Frontal cortex (tissue), 3 donors: ENCODE measurements at regions not wholly inside any gene's neighbourhood (a gene's known extent, or its start where the extent isn't known, plus 50 kb on each side); places are given as distances from the start of the nearest gene placed in this dataset.
"Not testable (repeated sequence)": the region's sequence is repeated elsewhere in the genome, so short reads cannot be mapped to it uniquely, and the experiment has no call there.

Experiments
- DNase-seq, 2 donors: peaks; one replicate each; pipeline ENCODE4 v3.0.0; 2012; ENCODE audit warnings: low spot score in 2 of 2
- FAIRE-seq: peaks from 2 replicates; lab custom pipeline; 2012; peaks lifted over from hg19 to GRCh38; lab: Jason Lieb, UNC
- donor health status: control.
- donor health status: control.
- donor health status: control.

DNA sequence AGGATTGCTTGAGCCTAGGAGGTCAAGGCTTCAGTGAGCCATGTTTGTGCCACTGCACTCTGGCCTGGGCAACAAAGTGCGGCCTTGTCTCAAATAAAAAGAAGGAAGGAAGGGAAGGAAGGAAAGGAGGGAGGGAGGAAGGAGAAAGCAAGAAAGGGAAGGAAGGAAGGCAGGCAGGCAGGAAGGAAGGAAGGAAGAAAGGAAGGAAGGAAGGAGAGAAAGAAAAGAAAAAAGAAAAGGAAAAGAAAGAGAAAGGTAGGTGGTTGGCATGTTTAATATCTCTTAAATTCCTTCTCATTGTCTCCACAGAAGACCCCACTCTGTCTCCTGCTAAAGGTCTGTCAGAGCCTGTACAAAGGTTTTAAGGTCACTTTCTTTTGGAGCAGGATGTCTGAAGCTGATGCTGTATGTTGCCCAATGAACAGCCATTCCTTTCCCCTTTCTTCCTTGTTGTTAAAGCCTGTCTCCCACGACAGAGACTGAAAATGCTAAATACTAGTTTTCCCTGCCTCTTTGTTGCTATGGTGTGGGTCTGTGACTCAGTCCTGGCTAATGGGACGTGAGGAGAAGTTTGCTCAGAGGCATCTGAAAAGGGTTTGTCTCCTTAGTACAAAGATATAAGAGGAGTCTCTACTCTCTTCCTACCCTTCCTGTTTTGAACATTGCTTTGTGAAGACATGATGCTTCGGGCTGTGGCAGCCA, 213.3 kb downstream of the PCSK1 start:
- FAIRE-seq: no peak
- no peak for DNase-seq

- DNase-seq (no peak), FAIRE-seq (no peak)
These were observed 214.4 kb downstream of the PCSK1 start for GRCh38 chr5:96218653-96219052.

DNA sequence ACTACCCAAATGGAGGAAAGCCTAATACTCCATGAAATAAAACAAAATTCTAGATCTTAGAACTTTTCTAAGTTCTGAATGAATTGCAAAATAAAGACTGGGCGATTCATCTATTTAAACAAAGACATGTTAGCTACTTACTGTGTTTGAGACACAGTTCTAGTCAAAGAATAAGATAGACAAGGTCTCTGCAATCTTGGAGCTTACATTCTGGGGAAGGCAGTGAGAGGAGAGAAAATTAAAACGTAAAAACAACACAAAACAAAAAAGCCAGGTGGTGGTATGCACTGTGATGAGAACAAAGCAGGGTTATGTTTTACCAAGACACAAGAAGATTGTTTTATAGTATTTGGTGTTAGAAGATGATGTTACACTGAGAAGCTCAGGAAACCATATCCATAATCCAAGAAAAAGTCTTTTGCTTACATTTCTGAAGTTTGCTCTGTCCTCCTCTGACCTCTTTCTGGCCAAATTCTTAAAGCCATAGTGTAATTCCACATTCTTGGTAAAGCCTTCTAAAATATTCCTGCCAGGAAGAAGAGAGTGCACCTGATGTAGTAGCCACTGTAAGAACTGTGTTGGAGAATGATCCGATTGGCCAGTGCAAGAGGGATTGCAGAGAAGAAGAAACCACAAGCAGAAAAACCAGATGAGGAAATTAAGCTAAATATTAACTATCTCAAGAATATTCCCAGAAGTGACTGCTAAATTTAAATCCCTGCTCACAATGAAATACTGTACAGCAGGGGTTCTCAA, 218.4 kb downstream of the PCSK1 start:
- DNase-seq: no peak
- FAIRE-seq: no peak

GRCh38 chr5:96209829-96210228, 223.2 kb downstream of the PCSK1 start:
- DNase-seq (no peak), FAIRE-seq (no peak)

GRCh38 chr5:96207420-96207819, 225.6 kb downstream of the PCSK1 start:
- FAIRE-seq (no peak), DNase-seq (no peak)

GRCh38 chr5:96203761-96204160, 229.3 kb downstream of the PCSK1 start:
- FAIRE-seq (no peak), DNase-seq (no peak)

- DNase-seq (no peak), FAIRE-seq (no peak)
These were observed 231.5 kb downstream of the PCSK1 start for GRCh38 chr5:96201503-96201902.

DNA sequence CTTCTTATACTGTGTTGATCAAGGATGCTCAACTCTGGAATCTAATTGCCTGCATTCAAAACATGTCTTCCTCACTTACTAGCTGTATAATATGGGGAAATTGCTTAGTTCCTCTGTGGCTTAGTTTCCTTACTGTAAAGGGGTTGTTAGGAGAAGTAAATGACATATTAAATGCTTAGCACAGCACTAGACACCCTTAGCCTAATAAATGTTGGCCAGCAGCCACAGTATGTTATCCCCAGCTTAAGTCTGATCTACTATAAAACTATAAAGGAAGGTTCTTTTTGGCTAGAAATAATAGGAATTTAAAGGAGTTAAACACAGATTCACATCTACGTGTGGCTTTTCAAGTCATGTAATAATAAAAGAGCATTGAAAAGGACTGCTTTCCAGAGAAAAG, 232.4 kb downstream of the PCSK1 start:
- FAIRE-seq: no peak

DNA sequence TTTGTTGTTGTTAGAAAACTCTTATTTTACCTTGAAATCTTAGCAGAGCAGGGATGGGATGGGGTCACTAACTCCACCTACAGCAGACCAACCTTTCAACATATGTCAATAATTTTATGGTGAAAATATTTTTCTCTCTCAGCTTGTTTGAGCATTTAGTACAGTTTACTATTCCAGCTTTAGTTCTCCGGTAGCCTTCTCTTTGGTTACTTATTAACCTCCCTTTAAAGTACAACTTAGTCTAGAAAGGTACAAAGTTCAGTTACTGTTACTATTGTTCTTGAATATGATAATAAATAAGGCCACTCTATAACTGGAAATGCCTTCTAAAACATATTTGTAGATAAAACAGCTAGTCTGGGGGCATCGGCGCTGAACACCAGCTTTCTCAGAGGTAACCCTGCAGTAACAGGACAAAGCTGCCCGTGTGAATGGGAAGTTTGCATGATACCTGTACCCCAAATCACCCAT, 233.3 kb downstream of the PCSK1 start:
- no peak for DNase-seq
- FAIRE-seq: no peak

More for the DNA sequence above, 232.4 kb downstream of the PCSK1 start:
- DNase-seq: no peak

DNA sequence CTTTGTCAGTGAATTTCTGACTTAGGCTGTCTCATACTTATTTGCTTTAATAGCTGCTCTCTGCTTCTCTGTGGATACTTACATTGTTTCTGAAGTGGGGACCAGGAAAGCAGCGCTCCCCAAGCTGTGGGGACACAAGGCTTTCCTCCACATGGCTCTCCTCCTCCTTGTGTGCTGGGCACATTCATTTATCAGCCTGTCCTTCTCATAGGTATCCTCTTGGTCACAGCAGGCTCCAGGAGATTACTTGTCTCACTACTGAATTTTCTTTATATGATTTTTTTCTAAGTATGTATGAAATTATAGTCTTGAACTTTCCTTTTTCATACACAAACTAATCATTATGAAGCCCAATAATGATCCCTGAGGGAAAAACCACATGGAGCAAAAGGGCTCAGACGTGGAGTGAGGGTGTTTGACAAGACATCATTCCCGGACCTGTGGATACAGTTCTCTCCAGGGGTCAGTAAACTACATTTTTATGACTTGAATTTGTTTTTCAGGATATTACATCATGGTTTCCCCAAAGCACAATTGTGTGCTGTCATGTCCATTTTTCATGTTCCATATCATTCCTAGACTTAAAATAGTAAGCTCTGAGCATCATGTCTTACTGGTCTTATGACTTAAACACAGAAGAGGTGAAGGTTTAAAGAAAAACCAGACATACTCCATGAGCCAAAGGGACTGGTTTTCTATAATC, 234.5 kb downstream of the PCSK1 start:
- FAIRE-seq: no peak

GRCh38 chr5:96197767-96198166, 235.3 kb downstream of the PCSK1 start:
- DNase-seq, FAIRE-seq: not testable (repeated sequence)

More for the DNA sequence above, 234.5 kb downstream of the PCSK1 start:
- DNase-seq: no peak

DNA sequence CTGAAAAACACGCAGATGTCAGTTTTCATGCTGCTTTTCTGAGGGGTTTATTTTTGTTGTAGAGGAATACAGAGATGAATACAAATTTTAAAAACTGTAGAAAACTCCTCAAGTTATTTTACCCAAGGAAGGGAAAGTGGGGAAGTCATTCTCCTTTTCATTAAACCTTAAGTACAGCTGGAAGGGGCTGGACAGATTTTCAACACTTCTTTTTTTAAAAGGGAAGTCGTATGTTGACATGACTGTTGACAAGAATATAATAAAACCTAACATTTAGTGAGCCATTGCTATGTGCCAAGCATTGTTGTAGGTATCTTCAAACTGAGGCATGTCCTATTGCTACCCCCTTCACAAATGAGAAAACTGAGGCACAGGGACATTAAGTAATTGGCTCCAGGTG, 235.7 kb upstream of the ELL2 start:
- DNase-seq (no peak), FAIRE-seq (no peak)

DNA sequence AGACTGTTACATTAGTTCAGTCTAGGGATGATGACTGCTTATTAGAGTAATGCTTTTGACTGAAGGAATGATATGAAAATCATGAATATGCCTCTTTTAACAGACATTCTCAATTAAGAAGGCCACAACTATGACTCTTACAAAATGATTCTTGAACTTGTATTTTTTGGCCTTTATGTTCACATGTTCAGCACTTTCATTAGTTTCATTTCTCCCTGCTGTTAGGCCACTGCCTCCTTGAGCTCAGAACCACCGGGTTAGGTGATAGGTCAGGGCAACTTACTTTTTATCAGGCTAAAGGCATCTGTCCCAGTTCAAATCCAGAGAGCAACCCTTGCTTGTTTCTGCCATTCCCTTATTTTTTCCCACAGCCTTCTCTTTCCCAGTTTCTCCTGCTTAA, 235.2 kb upstream of the ELL2 start:
- FAIRE-seq: no peak
- DNase-seq: no peak

DNA sequence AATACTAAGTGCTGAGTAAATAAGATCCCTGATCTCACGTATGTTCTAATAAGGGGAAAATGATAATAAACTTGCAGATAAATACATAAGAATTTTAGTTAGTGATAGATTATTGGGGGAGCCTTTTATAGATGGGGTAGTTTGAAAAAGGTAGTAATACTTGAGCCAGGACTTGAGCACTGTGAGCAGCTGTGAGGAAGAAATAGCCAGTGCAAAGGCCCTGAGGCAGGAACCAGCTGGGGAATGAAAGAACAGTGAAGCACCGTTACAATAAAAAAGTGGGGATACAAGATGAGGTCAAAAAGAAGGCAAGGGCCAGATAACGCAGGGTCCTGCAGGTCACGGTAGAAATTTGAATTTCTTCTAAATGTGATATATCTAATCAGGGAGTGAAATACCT, 234.8 kb upstream of the ELL2 start:
- no peak for FAIRE-seq

DNA sequence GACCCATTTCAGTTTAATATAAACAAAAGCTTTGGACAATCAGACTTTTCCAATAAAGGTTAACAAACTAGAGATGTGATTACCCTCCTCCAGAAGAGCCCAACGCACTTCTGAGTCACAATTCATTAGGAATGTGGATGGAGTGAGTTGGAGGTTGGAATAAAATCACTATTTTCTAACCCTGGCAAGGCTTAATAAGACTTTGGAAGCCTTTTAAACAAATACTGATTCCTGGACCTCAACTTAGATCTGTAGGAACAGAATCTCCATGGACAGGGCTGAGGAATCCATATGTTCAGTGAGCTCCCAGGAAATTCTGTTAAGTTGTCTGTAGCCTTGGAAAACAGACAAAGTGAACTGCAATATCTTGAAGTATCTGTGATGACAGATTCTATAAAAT, 233.5 kb upstream of the ELL2 start:
- no peak for DNase-seq
- FAIRE-seq: no peak

More for the DNA sequence above, 234.8 kb upstream of the ELL2 start:
- no peak for DNase-seq

DNA sequence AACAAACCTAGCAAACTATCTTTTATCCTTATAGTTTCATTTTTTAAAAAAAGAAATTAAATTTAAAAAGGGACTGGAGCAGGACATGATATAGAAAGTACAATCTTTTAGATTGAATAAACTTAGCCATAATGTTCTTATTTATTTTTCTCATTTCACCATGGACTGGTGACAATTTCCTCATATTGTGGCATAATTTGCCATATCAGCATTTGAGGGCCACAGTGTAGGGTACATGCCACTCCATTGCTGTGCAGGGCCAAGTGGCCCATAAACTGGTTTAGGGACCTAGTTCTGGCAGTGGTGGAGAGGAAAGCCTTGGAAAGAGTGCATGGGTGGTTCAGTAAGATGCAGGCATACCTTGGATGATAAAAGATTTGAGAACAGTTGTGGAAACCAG, 232.9 kb upstream of the ELL2 start:
- no peak for DNase-seq
- no peak for FAIRE-seq

GRCh38 chr5:96193946-96194345, 232.3 kb upstream of the ELL2 start:
- FAIRE-seq (no peak), DNase-seq (no peak)

- no peak for FAIRE-seq
- no peak for DNase-seq
These were observed 228.3 kb upstream of the ELL2 start for GRCh38 chr5:96189987-96190386.

- DNase-seq (no peak), FAIRE-seq (peak; percentile 10)
These were observed 227.6 kb upstream of the ELL2 start for GRCh38 chr5:96189028-96189826.
